GM12878 (cell line): ENCODE measurements at regions not wholly inside any gene's neighbourhood (a gene's known extent, or its start where the extent isn't known, plus 50 kb on each side); places are given as distances from the start of the nearest gene placed in this dataset.

Experiments
- ATAC-seq: fragments of 200-7000 bp; cut with Tn5 transposase; 3 replicates; pipeline ENCODE4 v1.9.1; 2020; ENCODE audit warnings: mild to moderate bottlenecking, moderate library complexity
- BruUV-seq: library from RNA; stranded (reverse); fragments of 400-500 nt; replicated peaks from 2 replicates; lab custom pipeline; 2021; lab: Mats Ljungman, UMichigan
- CTCF ChIA-PET: fragments of 300-600 bp; sonication (Branson Sonifier 250); formaldehyde crosslinking; extraction: SDS; loops from one replicate; lab custom pipeline; 2021; ENCODE audit warnings: inconsistent platforms; lab: Yijun Ruan, JAX
- POLR2A ChIA-PET: fragments of 350-600 bp; formaldehyde crosslinking; extraction: SDS; loops from one replicate; lab custom pipeline; 2021; ENCODE audit warnings: inconsistent platforms; lab: Charles Lee
- RAD21 ChIA-PET: fragments of 300-600 bp; sonication (Branson Sonifier 250); formaldehyde crosslinking; loops from one replicate; lab custom pipeline; 2023; ENCODE audit warnings: antibody characterized with exemption; ENCODE audit not compliant: unreplicated experiment; lab: Charles Lee
- SMC1A ChIA-PET: fragments of 300-600 bp; sonication (Branson Sonifier 250); formaldehyde crosslinking; loops from one replicate; lab custom pipeline; 2023; ENCODE audit not compliant: unreplicated experiment, uncharacterized antibody; lab: Charles Lee
- DNase-seq: peaks from one replicate; pipeline ENCODE4 v3.0.0-alpha.2; 2011; ENCODE audit warnings: low read depth, low spot score
- FAIRE-seq: peaks from 3 replicates; lab custom pipeline; 2011; peaks lifted over from hg19 to GRCh38; lab: Jason Lieb, UNC
- H2AFZ ChIP-seq: 2 replicates; pipeline ENCODE4 v1.6.0; 2011; ENCODE audit warnings: low read depth, low read length, control low read depth; ENCODE audit not compliant: control insufficient read depth
- H3K27ac ChIP-seq: 2 replicates; pipeline ENCODE4 v1.5.1; 2011; ENCODE audit warnings: control low read depth; ENCODE audit not compliant: control insufficient read depth, insufficient read depth
- H3K27me3 ChIP-seq, 2 experiments: replicated peaks in 1 of 2; 2 replicates each; pipeline versions ENCODE4 v1.6.0 to v1.6.1; 2011; ENCODE audit warnings: low read length in 1 of 2; ENCODE audit not compliant: control insufficient read depth in 2 of 2, insufficient read depth in 2 of 2
- H3K36me3 ChIP-seq, 2 experiments: 2 replicates each; pipeline ENCODE4 v1.5.1; 2011; ENCODE audit warnings: low read length in 1 of 2; ENCODE audit not compliant: control insufficient read depth in 2 of 2, insufficient read depth in 2 of 2
- H3K4me1 ChIP-seq: 2 replicates; pipeline ENCODE4 v1.6.1; 2011; ENCODE audit warnings: mild to moderate bottlenecking, low read length, moderate library complexity, mixed read lengths; ENCODE audit not compliant: control insufficient read depth, insufficient read depth
- H3K4me2 ChIP-seq: 2 replicates; pipeline ENCODE4 v1.6.0; 2011; ENCODE audit warnings: control low read depth; ENCODE audit not compliant: control insufficient read depth, insufficient read depth
- H3K4me3 ChIP-seq: fragments of 200-600 bp; sonication (generic); 2 replicates; pipeline ENCODE4 v1.5.1; 2016
- H3K79me2 ChIP-seq: 2 replicates; pipeline ENCODE4 v1.6.0; 2011; ENCODE audit warnings: low read length; ENCODE audit not compliant: control insufficient read depth, insufficient read depth
- H3K9ac ChIP-seq: 2 replicates; pipeline ENCODE4 v1.8.0; 2011; ENCODE audit warnings: low read length, control low read depth, mixed read lengths; ENCODE audit not compliant: control insufficient read depth, insufficient read depth
- H3K9me3 ChIP-seq: replicated peaks from 3 replicates; pipeline ENCODE4 v1.5.1; 2011; ENCODE audit warnings: mild to moderate bottlenecking, low read length; ENCODE audit not compliant: control insufficient read depth, insufficient read depth
- H4K20me1 ChIP-seq: 2 replicates; pipeline ENCODE4 v1.6.0; 2011; ENCODE audit not compliant: control insufficient read depth, insufficient read depth
- ATF7 ChIP-seq: fragments of 450-650 bp; IDR thresholded peaks from 2 replicates; pipeline ENCODE4 v1.6.1; 2016; ENCODE audit warnings: low read depth, mild to moderate bottlenecking
- CBX5 ChIP-seq: sonication (generic); IDR thresholded peaks from 2 replicates; pipeline ENCODE4 v1.6.1; 2016; ENCODE audit warnings: low read depth, moderate library complexity, mild to moderate bottlenecking, inconsistent platforms
- CHD1 ChIP-seq: IDR thresholded peaks from 2 replicates; pipeline ENCODE4 v1.6.1; 2012; ENCODE audit warnings: low read depth, low read length, improper control_type of control experiment
- ETV6 ChIP-seq, 2 experiments: fragments of 450-650 bp in 1 of 2; IDR thresholded peaks in 1 of 2; conservative IDR thresholded peaks in 1 of 2; 2 replicates each; pipeline ENCODE4 v1.6.1; 2014; ENCODE audit warnings: antibody characterized with exemption in 1 of 2, borderline replicate concordance in 1 of 2, low read depth in 1 of 2, mild to moderate bottlenecking in 1 of 2, moderate library complexity in 1 of 2
- NFXL1 ChIP-seq: fragments of 450-650 bp; IDR thresholded peaks from 2 replicates; pipeline ENCODE4 v1.6.1; 2017; ENCODE audit warnings: antibody characterized with exemption, mild to moderate bottlenecking, borderline replicate concordance
- POLR2A ChIP-seq: IDR thresholded peaks from 2 replicates; pipeline ENCODE4 v1.6.1; 2011; ENCODE audit warnings: low read depth, mild to moderate bottlenecking, low read length
- RELA ChIP-seq: fragments of 450-650 bp; IDR thresholded peaks from 2 replicates; pipeline ENCODE4 v1.8.0; 2014; ENCODE audit warnings: borderline replicate concordance; ENCODE audit not compliant: partially characterized antibody
- RUNX3 ChIP-seq: IDR thresholded peaks from 2 replicates; pipeline ENCODE4 v1.6.1; 2012; ENCODE audit warnings: low read length, inconsistent platforms
- SIX5 ChIP-seq: IDR thresholded peaks from 2 replicates; pipeline ENCODE4 v1.6.1; 2011; ENCODE audit warnings: mild to moderate bottlenecking, low read depth, low read length, moderate library complexity; ENCODE audit not compliant: severe bottlenecking
- SMARCA5 ChIP-seq: fragments of 450-650 bp; IDR thresholded peaks from 2 replicates; pipeline ENCODE4 v1.6.1; 2017; ENCODE audit warnings: mild to moderate bottlenecking
- SRF ChIP-seq, 2 experiments: IDR thresholded peaks; 2 replicates each; pipeline ENCODE4 v1.6.1; 2011; ENCODE audit warnings: low read depth in 2 of 2, low read length in 2 of 2, mild to moderate bottlenecking in 1 of 2, moderate library complexity in 1 of 2
- SUPT20H ChIP-seq: IDR thresholded peaks from 2 replicates; pipeline ENCODE4 v1.6.1; 2011; ENCODE audit warnings: low read depth, mild to moderate bottlenecking, low read length, moderate library complexity, borderline replicate concordance; ENCODE audit not compliant: control insufficient read depth
- TCF7 ChIP-seq: IDR thresholded peaks from 2 replicates; pipeline ENCODE4 v1.6.1; 2014; ENCODE audit warnings: antibody characterized with exemption, borderline replicate concordance
- YY1 ChIP-seq: IDR thresholded peaks from 2 replicates; pipeline ENCODE4 v1.6.1; 2011; ENCODE audit warnings: low read depth, mild to moderate bottlenecking, low read length
- WGBS: methylation state at CpG from one replicate; pipeline ENCODE4 v1.1.6; 2016; ENCODE audit warnings: low lambda C conversion rate; ENCODE audit not compliant: insufficient replicate concordance, insufficient coverage; ENCODE audit errors: missing lambda C conversion rate; 5-methylcytosine and 5-hydroxymethylcytosine counted together
- in situ Hi-C: fragments of 300-500 bp; cut with MboI; formaldehyde crosslinking; loops from 9 replicates; pipeline ENCODE4 v1.14.3; 2018; ENCODE audit warnings: mixed read lengths
- intact Hi-C: fragments of 100-400 bp; cut with micrococcal nuclease; formaldehyde crosslinking; loops from one replicate; pipeline ENCODE4 v1.14.2; 2022; ENCODE audit not compliant: unreplicated experiment
- TF ChIP-seq, protein P1 (sequence below): IDR thresholded peaks from 2 replicates; pipeline ENCODE4 v1.6.1; 2011; ENCODE audit warnings: borderline replicate concordance, low read depth, mild to moderate bottlenecking, moderate library complexity, mixed read lengths, low read length; ENCODE audit not compliant: insufficient read depth; ENCODE audit errors: extremely low read length
- TF ChIP-seq, protein P2 (sequence below): fragments of 150-350 bp; IDR thresholded peaks from 2 replicates; pipeline ENCODE4 v1.6.1; 2016; ENCODE audit warnings: low read depth, low read length
- TF ChIP-seq, protein P3 (sequence below): fragments of 450-650 bp; IDR thresholded peaks from 2 replicates; pipeline ENCODE4 v1.6.1; 2017; ENCODE audit warnings: mild to moderate bottlenecking

DNA sequence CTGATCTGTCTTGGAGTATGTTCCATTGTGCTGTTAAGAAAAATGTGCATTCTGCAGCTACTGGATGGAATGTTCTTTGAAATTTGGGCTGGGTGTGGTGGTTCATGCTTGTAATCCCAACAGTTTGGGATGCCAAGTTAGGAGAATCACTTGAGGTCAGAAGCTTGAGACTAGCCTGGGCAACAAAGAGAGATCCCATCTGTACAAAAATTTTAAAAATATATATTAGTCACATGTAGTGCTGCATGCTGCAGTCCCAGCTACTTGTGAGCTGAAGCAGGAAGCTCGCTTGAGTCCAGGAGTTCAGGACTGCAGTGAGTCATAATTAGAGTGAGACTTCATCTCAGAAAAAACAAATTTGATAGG is 62.8 kb upstream of the PLSCR4 start (continued):
- no peak for TF ChIP-seq CBX5
- TF ChIP-seq RELA = no peak
- no peak for TF ChIP-seq SMARCA5
- TF ChIP-seq YY1 = no peak

DNA sequence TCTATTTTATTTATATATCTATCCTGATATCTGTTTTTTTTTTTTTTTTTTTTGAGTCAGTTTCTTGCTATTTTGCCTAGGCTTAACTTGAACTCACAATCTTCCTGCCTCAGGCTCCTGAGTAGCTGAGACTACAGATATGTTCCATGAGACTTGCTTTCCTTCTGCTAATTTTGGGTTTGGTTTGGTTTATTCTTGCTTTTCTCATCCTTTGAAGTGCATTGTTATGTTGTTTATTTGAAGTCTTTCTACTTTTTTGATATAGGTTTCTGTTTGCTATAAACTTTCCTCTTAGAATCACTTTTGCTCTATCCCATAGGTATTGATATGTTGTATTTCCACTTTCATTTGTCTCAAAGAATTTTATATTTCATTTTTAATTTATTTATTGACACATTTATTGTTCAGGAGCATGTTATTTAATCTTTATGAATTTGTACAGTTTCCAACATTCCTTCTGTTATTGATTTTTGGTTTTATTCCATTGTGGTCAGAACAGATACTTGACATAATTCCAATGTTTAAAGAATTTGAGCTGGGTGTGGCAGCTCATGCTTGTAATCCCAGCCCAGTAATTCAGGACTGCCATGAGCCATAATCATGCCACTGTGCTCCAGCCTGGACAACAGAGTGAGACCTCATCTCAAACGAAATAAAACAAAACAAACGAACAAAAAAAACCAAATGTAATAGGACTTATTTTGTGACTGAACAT is 62.3 kb upstream of the PLSCR4 start:
- FAIRE-seq = no peak
- Histone ChIP-seq H3K36me3 (no peaks in the 10 kb centered on the region), H3K9me3 (no peaks in the 10 kb centered on the region), H3K27ac (no peak overlapping the region), H2AFZ (no peak overlapping the region), H3K9ac (no peak overlapping the region), H4K20me1 (no peaks in the 10 kb centered on the region), H3K4me1 (no peaks in the 10 kb centered on the region), H3K79me2 (no peaks in the 10 kb centered on the region), H3K27me3 (no peaks in the 10 kb centered on the region), H3K4me3 (no peak overlapping the region), H3K4me2 (no peak overlapping the region)
- ChIA-PET SMC1A (interaction anchor here (1.0 kb wide), 1 partner anchor 9 kb away, joined by 4 read pairs; no protein-coding TSS in a partner anchor), CTCF (interaction anchor here (0.9 kb wide), 1 partner anchor 15 kb away, joined by 3 read pairs; no protein-coding TSS in a partner anchor), POLR2A (no interaction called here), RAD21 (no interaction called here)
- ATAC-seq = no peak
- TF ChIP-seq RELA = no peak
- no peak for TF ChIP-seq SMARCA5
- TF ChIP-seq NFXL1 = no peak
- no peak for TF ChIP-seq SUPT20H
- TF ChIP-seq TCF7 = no peak
- TF ChIP-seq, protein P1, sequence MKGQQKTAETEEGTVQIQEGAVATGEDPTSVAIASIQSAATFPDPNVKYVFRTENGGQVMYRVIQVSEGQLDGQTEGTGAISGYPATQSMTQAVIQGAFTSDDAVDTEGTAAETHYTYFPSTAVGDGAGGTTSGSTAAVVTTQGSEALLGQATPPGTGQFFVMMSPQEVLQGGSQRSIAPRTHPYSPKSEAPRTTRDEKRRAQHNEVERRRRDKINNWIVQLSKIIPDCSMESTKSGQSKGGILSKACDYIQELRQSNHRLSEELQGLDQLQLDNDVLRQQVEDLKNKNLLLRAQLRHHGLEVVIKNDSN = no peak
- TF ChIP-seq ETV6 (conservative IDR thresholded peaks at IDR 0.05 in 1 of 2, IDR thresholded peaks at IDR 0.05 in 1 of 2; ENCODE audit: borderline replicate concordance in 1 of 2, low read depth in 1 of 2) = no peak
- no peak for TF ChIP-seq POLR2A
- no peak for TF ChIP-seq CHD1
- TF ChIP-seq, protein P2, sequence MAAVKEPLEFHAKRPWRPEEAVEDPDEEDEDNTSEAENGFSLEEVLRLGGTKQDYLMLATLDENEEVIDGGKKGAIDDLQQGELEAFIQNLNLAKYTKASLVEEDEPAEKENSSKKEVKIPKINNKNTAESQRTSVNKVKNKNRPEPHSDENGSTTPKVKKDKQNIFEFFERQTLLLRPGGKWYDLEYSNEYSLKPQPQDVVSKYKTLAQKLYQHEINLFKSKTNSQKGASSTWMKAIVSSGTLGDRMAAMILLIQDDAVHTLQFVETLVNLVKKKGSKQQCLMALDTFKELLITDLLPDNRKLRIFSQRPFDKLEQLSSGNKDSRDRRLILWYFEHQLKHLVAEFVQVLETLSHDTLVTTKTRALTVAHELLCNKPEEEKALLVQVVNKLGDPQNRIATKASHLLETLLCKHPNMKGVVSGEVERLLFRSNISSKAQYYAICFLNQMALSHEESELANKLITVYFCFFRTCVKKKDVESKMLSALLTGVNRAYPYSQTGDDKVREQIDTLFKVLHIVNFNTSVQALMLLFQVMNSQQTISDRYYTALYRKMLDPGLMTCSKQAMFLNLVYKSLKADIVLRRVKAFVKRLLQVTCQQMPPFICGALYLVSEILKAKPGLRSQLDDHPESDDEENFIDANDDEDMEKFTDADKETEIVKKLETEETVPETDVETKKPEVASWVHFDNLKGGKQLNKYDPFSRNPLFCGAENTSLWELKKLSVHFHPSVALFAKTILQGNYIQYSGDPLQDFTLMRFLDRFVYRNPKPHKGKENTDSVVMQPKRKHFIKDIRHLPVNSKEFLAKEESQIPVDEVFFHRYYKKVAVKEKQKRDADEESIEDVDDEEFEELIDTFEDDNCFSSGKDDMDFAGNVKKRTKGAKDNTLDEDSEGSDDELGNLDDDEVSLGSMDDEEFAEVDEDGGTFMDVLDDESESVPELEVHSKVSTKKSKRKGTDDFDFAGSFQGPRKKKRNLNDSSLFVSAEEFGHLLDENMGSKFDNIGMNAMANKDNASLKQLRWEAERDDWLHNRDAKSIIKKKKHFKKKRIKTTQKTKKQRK = no peak
- no peak for TF ChIP-seq ATF7
- TF ChIP-seq RUNX3 = no peak
- TF ChIP-seq SIX5 = no peak
- no peak for TF ChIP-seq SRF (IDR thresholded peaks at IDR 0.05; ENCODE audit: low read depth in 2 of 2, low read length in 2 of 2)
- TF ChIP-seq, protein P3, sequence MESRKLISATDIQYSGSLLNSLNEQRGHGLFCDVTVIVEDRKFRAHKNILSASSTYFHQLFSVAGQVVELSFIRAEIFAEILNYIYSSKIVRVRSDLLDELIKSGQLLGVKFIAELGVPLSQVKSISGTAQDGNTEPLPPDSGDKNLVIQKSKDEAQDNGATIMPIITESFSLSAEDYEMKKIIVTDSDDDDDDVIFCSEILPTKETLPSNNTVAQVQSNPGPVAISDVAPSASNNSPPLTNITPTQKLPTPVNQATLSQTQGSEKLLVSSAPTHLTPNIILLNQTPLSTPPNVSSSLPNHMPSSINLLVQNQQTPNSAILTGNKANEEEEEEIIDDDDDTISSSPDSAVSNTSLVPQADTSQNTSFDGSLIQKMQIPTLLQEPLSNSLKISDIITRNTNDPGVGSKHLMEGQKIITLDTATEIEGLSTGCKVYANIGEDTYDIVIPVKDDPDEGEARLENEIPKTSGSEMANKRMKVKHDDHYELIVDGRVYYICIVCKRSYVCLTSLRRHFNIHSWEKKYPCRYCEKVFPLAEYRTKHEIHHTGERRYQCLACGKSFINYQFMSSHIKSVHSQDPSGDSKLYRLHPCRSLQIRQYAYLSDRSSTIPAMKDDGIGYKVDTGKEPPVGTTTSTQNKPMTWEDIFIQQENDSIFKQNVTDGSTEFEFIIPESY = no peak
- no TSS peak for BruUV-seq
- WGBS = 3% methylated on average over 2 of the region's 2 CpGs
- intact Hi-C loops (no loop called here), in situ Hi-C loops (no loop called here)
- DNase-seq = no peak
